ENCODE measurements at regions not wholly inside any gene's neighbourhood (a gene's known extent, or its start where the extent isn't known, plus 50 kb on each side); places are given as distances from the start of the nearest gene placed in this dataset.

DNA sequence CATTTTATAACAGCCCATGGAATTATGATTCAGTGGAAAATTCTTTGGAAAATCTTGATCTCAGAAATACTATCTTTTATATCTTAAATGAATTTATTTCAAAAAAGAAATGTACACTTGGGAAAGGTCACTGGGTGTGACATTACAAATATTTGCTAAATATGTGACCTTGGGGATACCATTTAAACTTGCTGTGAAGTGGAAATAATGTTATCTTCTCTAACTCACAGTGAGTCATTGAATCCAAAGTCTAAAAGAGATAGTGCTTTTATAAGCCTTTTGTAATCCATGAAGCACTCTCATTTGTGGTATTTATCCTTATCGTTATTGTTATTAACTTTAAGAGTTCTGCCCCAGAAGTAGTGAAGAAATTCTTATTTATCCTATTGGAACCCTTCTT is 289.8 kb upstream of the SEMA6D start:
- Mint-ChIP-seq H3K27me3 (ENCODE audit: low read depth, poor library complexity) (peaks cover 6% of the 10 kb centered on the region), H3K27ac (no peak overlapping the region), H3K36me3 (ENCODE audit: low read depth) (no peaks in the 10 kb centered on the region), H3K4me1 (peaks cover 17% of the 10 kb centered on the region), H3K9me3 (no peaks in the 10 kb centered on the region), H3K4me3 (no peak overlapping the region)
- DNase-seq, result no peak
- TF ChIP-seq, protein P1, sequence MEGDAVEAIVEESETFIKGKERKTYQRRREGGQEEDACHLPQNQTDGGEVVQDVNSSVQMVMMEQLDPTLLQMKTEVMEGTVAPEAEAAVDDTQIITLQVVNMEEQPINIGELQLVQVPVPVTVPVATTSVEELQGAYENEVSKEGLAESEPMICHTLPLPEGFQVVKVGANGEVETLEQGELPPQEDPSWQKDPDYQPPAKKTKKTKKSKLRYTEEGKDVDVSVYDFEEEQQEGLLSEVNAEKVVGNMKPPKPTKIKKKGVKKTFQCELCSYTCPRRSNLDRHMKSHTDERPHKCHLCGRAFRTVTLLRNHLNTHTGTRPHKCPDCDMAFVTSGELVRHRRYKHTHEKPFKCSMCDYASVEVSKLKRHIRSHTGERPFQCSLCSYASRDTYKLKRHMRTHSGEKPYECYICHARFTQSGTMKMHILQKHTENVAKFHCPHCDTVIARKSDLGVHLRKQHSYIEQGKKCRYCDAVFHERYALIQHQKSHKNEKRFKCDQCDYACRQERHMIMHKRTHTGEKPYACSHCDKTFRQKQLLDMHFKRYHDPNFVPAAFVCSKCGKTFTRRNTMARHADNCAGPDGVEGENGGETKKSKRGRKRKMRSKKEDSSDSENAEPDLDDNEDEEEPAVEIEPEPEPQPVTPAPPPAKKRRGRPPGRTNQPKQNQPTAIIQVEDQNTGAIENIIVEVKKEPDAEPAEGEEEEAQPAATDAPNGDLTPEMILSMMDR (IDR thresholded peaks at IDR 0.05), result no peak

DNA sequence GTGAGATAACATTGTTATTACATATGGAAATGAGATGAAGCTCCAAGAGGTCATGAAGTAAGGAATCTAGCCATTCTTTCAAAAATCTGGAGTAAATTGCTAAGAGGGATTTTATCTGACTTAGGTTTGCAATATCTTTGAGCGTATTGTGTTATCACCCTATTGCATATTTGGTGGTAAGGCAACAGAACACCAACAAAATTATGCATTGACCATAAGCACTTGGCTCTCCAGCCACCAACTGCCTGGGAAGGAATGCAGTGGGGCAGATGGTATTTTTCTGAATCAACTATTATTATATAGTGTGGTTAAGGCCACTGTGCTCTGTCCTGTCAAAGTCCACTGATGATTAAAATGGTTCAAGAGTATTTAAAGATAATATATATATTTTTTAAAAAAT is 287.9 kb upstream of the SEMA6D start:
- DNase-seq, result no peak
- Mint-ChIP-seq H3K4me3 (no peak overlapping the region), H3K27ac (no peak overlapping the region), H3K27me3 (ENCODE audit: low read depth, poor library complexity) (peaks cover 6% of the 10 kb centered on the region), H3K4me1 (peaks cover 6% of the 10 kb centered on the region), H3K36me3 (ENCODE audit: low read depth) (no peaks in the 10 kb centered on the region), H3K9me3 (no peaks in the 10 kb centered on the region)
- TF ChIP-seq, protein P1 (IDR thresholded peaks at IDR 0.05), result no peak

DNA sequence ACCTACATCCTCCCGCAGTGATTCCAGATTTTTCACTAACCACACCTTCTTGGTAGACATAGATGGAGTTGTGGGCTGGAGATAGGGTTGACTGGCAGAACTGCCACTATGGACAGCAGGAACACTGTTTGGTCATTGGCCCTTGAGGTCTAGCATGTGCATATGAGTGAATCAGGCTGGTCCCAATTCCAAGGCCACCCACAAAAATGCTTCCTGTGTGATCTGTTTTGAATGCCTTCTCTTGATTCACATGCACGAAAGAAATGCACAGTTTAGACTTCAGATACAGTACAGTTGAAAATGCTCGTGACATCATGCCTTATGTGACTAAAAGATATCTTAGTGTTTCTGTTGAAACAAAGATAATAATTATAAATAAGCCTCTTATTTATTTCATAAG is 285.8 kb upstream of the SEMA6D start:
- no peaks in the 10 kb centered on the region for H3K36me3 Mint-ChIP-seq (ENCODE audit: low read depth)
- no peak overlapping the region for H3K4me3 Mint-ChIP-seq
- no peak overlapping the region for H3K27ac Mint-ChIP-seq
- no peaks in the 10 kb centered on the region for H3K9me3 Mint-ChIP-seq
- no peaks in the 10 kb centered on the region for H3K4me1 Mint-ChIP-seq
- H3K27me3 Mint-ChIP-seq (ENCODE audit: low read depth, poor library complexity), result no peaks in the 10 kb centered on the region
- DNase-seq, result no peak
- TF ChIP-seq, protein P1 (IDR thresholded peaks at IDR 0.05), result no peak

DNA sequence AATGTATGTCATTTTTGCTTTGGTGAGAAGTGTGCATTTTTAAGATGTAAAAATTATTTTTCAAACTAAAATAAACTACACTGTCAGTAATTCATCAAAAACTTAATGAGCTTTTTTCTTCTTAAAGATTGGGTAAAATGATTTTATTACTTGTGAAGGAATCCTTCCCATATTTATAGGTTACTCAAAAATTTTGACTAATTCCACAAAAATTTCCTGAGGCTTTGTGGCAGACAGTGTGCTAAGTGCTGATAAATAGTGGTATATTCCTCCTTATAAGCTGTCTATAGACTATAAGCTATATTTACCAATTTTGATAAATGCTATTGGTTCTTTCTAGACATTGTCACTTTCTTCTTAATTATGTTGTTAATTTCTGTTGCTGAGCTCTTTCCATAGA is 284.5 kb upstream of the SEMA6D start:
- no peak overlapping the region for H3K27ac Mint-ChIP-seq
- no peak for DNase-seq
- no peaks in the 10 kb centered on the region for H3K27me3 Mint-ChIP-seq (ENCODE audit: low read depth, poor library complexity)
- H3K4me3 Mint-ChIP-seq, result no peak overlapping the region
- no peaks in the 10 kb centered on the region for H3K36me3 Mint-ChIP-seq (ENCODE audit: low read depth)
- H3K9me3 Mint-ChIP-seq, result no peaks in the 10 kb centered on the region
- H3K4me1 Mint-ChIP-seq, result no peaks in the 10 kb centered on the region
- TF ChIP-seq, protein P1 (IDR thresholded peaks at IDR 0.05), result no peak

DNA sequence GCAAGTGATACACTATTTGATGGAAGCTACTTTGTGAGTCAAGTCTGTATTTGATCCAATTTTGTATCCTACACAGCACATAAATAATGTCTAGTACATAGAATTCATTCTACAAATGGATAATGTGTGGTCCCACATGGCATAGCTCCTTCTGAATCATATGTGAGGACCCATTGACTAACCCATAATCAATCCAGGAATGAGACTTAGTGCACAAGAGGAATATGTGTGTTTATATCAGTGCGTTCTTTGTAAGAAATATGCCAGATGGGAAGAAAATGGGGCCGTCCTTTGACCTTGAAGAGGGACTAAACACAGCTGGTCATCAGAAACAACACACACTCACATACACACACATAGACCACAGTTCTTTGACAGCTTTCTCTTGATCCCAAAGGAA is 282.7 kb upstream of the SEMA6D start:
- TF ChIP-seq, protein P1 (IDR thresholded peaks at IDR 0.05), result no peak
- H3K36me3 Mint-ChIP-seq (ENCODE audit: low read depth), result no peaks in the 10 kb centered on the region
- H3K9me3 Mint-ChIP-seq, result no peaks in the 10 kb centered on the region
- peaks cover under 1% of the 10 kb centered on the region for H3K4me1 Mint-ChIP-seq
- H3K27me3 Mint-ChIP-seq (ENCODE audit: low read depth, poor library complexity), result no peaks in the 10 kb centered on the region
- H3K4me3 Mint-ChIP-seq, result no peak overlapping the region
- no peak overlapping the region for H3K27ac Mint-ChIP-seq
- DNase-seq, result no peak

DNA sequence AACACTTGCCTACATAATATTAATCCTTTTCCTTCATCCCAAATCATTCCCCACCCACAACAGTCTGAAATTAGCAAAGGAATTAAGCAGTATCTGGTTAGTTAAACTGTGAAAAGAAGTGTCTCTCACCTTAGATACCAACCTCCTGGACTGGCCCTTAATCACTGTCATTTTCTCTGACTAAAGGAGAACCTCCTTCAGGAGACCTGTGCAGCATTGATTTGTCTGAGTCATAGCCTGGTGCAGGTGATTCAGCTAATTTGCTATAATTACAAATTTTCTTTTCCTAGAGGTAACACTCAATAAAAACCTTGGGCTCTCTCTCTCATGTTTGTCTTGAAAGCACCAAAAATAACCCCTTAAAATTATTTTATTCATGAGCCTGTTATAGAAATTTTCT is 279.8 kb upstream of the SEMA6D start:
- no peaks in the 10 kb centered on the region for H3K9me3 Mint-ChIP-seq
- H3K27ac Mint-ChIP-seq, result no peak overlapping the region
- DNase-seq, result no peak
- TF ChIP-seq, protein P1 (IDR thresholded peaks at IDR 0.05), result no peak
- no peaks in the 10 kb centered on the region for H3K27me3 Mint-ChIP-seq (ENCODE audit: low read depth, poor library complexity)
- H3K4me3 Mint-ChIP-seq, result no peak overlapping the region
- peaks cover 8% of the 10 kb centered on the region for H3K4me1 Mint-ChIP-seq
- no peaks in the 10 kb centered on the region for H3K36me3 Mint-ChIP-seq (ENCODE audit: low read depth)

All from nephron progenitor cell (in vitro differentiated cells).